Stomach (tissue), 8 donors: ENCODE measurements at regions not wholly inside any gene's neighbourhood (a gene's known extent, or its start where the extent isn't known, plus 50 kb on each side); places are given as distances from the start of the nearest gene placed in this dataset.
A peak's percentile ranks its signal among the peaks of the same experiment; 100 is the strongest.

ENCODE experiments used
- DNase-seq, 2 donors: peaks; one replicate each; pipeline versions ENCODE4 v3.0.0 to v3.0.0-alpha.2; 2013 to 2019
- H3K27ac ChIP-seq, 5 donors: fragments of 200-600 bp in 4 of 5; sonication (generic) in 4 of 5; one replicate each; pipeline ENCODE4 v1.5.1; 2013 to 2019; ENCODE audit warnings: mild to moderate bottlenecking in 1 of 5, moderate library complexity in 1 of 5
- H3K27me3 ChIP-seq, 3 donors: fragments of 200-600 bp; sonication (generic); one replicate each; pipeline ENCODE4 v1.5.1; 2017 to 2019; ENCODE audit warnings: mixed run types in 1 of 3
- H3K36me3 ChIP-seq, 4 donors: fragments of 200-600 bp; sonication (generic); 1 replicate in 3 of 4; 2 replicates in 1 of 4; pipeline ENCODE4 v1.5.1; 2016 to 2019
- H3K4me1 ChIP-seq, 4 donors: fragments of 200-600 bp; sonication (generic); one replicate each; pipeline ENCODE4 v1.5.1; 2016 to 2019
- H3K4me3 ChIP-seq, 4 donors: fragments of 200-600 bp; sonication (generic) in 3 of 4; one replicate each; pipeline ENCODE4 v1.5.1; 2016 to 2019; ENCODE audit warnings: mild to moderate bottlenecking in 1 of 4
- H3K9me3 ChIP-seq, 4 donors: fragments of 200-600 bp; sonication (generic); one replicate each; pipeline ENCODE4 v1.5.1; 2016 to 2019
- CTCF ChIP-seq, 7 experiments: fragments of 450-650 bp in 4 of 7; fragments of 200-600 bp in 3 of 7; sonication (generic) in 3 of 7; IDR thresholded peaks; one replicate each; pipeline ENCODE4 v1.5.1; 2016 to 2019; ENCODE audit warnings: antibody characterized with exemption in 7 of 7, control low read depth in 2 of 7, mild to moderate bottlenecking in 1 of 7
- EP300 ChIP-seq: sonication (generic); formaldehyde crosslinking; IDR thresholded peaks from one replicate; pipeline ENCODE4 v1.6.1; 2017; ENCODE audit warnings: antibody characterized with exemption
- POLR2A ChIP-seq, 4 donors: fragments of 450-650 bp; IDR thresholded peaks; one replicate each; pipeline ENCODE4 v1.6.1; 2016; ENCODE audit warnings: antibody characterized with exemption in 4 of 4, control low read depth in 2 of 4, mild to moderate bottlenecking in 1 of 4, moderate library complexity in 1 of 4
- POLR2AphosphoS5 ChIP-seq, 3 donors: sonication (generic); formaldehyde crosslinking; IDR thresholded peaks; one replicate each; pipeline ENCODE4 v1.6.1; 2016; ENCODE audit warnings: antibody characterized with exemption in 3 of 3
- WGBS, 5 donors: extraction: QIAGEN DNeasy Blood & Tissue Kit in 3 of 5; methylation state at CpG; one replicate each; pipeline versions ENCODE4 v1.1.5 to v1.1.7; 2013 to 2018; 5-methylcytosine and 5-hydroxymethylcytosine counted together
- intact Hi-C: fragments of 100-400 bp; cut with DNase I; formaldehyde crosslinking; loops from one replicate; pipeline ENCODE4 v1.15.1; 2023; ENCODE audit warnings: low total_unique reads
- donor health status: healthy with polysubstance abuse.
- donor health status: Bipolar disorder and iron deficiency.
- donor health status: healthy.

GRCh38 chr2:226052772-226053416 is 653.4 kb downstream of the NYAP2 start:
- TF ChIP-seq EP300 (no peak), POLR2A (IDR thresholded peaks at IDR 0.05) (no peak), POLR2AphosphoS5 (IDR thresholded peaks at IDR 0.05) (no peak), CTCF (IDR thresholded peaks at IDR 0.05) (no peak)
- no peak overlapping the region for H3K27ac ChIP-seq
- H3K36me3 ChIP-seq: no peaks in the 10 kb centered on the region
- H3K4me3 ChIP-seq: no peak overlapping the region
- peaks cover 0 to 3% (median 0%) of the 10 kb centered on the region in 4 donors for H3K4me1 ChIP-seq
- WGBS, 5 donors: 90 to 95% (median 91%) methylated on average over 6 of the region's 6 CpGs
- H3K27me3 ChIP-seq: no peaks in the 10 kb centered on the region
- no peaks in the 10 kb centered on the region for H3K9me3 ChIP-seq
- intact Hi-C loops: no loop called here
- no peak for DNase-seq

GRCh38 chr2:226050822-226051221 is 651.3 kb downstream of the NYAP2 start:
- TF ChIP-seq CTCF (IDR thresholded peaks at IDR 0.05): no peak
- no peak for TF ChIP-seq POLR2A (IDR thresholded peaks at IDR 0.05)
- TF ChIP-seq POLR2AphosphoS5 (IDR thresholded peaks at IDR 0.05): no peak
- no peak for TF ChIP-seq EP300
- DNase-seq: no peak
- Histone ChIP-seq H3K36me3 (no peaks in the 10 kb centered on the region), H3K4me3 (no peak overlapping the region), H3K9me3 (no peaks in the 10 kb centered on the region), H3K27me3 (no peaks in the 10 kb centered on the region), H3K4me1 (no peaks in the 10 kb centered on the region), H3K27ac (no peak overlapping the region)
- 88 to 92% (median 90%) methylated on average over 5 of the region's 5 CpGs for WGBS, 5 donors
- intact Hi-C loops: no loop called here

- no peaks in the 10 kb centered on the region for H3K9me3 ChIP-seq
- TF ChIP-seq CTCF (IDR thresholded peaks at IDR 0.05) (no peak), POLR2A (IDR thresholded peaks at IDR 0.05) (no peak), POLR2AphosphoS5 (IDR thresholded peaks at IDR 0.05) (no peak), EP300 (no peak)
- H3K4me1 ChIP-seq: no peaks in the 10 kb centered on the region
- intact Hi-C loops: no loop called here
- H3K27me3 ChIP-seq: no peaks in the 10 kb centered on the region
- 26 to 38% (median 32%) methylated on average over 4 of the region's 4 CpGs for WGBS, 5 donors
- no peaks in the 10 kb centered on the region for H3K36me3 ChIP-seq
- H3K4me3 ChIP-seq: no peak overlapping the region
- H3K27ac ChIP-seq: no peak overlapping the region
- peak in 1 of 2 donors; percentile 40 for DNase-seq
These were observed 649.1 kb downstream of the NYAP2 start for GRCh38 chr2:226048611-226049010.

GRCh38 chr2:226045080-226045479 is 645.6 kb downstream of the NYAP2 start:
- no peak overlapping the region for H3K4me3 ChIP-seq
- no peaks in the 10 kb centered on the region for H3K36me3 ChIP-seq
- TF ChIP-seq CTCF (IDR thresholded peaks at IDR 0.05) (no peak), POLR2AphosphoS5 (IDR thresholded peaks at IDR 0.05) (no peak), POLR2A (IDR thresholded peaks at IDR 0.05) (no peak), EP300 (no peak)
- H3K27me3 ChIP-seq: no peaks in the 10 kb centered on the region
- H3K27ac ChIP-seq: no peak overlapping the region
- WGBS, 5 donors: 89 to 93% (median 92%) methylated on average over 8 of the region's 8 CpGs
- intact Hi-C loops: no loop called here
- no peak for DNase-seq
- H3K9me3 ChIP-seq: no peaks in the 10 kb centered on the region
- H3K4me1 ChIP-seq: no peaks in the 10 kb centered on the region
